Adipocyte (in vitro differentiated cells): ENCODE measurements at regions not wholly inside any gene's neighbourhood (a gene's known extent, or its start where the extent isn't known, plus 50 kb on each side); places are given as distances from the start of the nearest gene placed in this dataset.

Source experiments
- DNase-seq: peaks from one replicate; pipeline ENCODE4 v3.0.0-alpha.2; 2015; ENCODE audit warnings: low read depth
- H3K27me3 ChIP-seq: replicated peaks from 2 replicates; pipeline ENCODE4 v1.7.0; 2013; ENCODE audit warnings: mild to moderate bottlenecking, low read length, moderate library complexity; ENCODE audit not compliant: control insufficient read depth, insufficient read depth
- H3K36me3 ChIP-seq: 2 replicates; pipeline ENCODE4 v1.7.0; 2013; ENCODE audit warnings: low read length, mild to moderate bottlenecking, moderate library complexity; ENCODE audit not compliant: control insufficient read depth, insufficient read depth, severe bottlenecking
- H3K4me1 ChIP-seq: 2 replicates; pipeline ENCODE4 v1.7.0; 2013; ENCODE audit warnings: mild to moderate bottlenecking, low read length, moderate library complexity; ENCODE audit not compliant: control insufficient read depth, insufficient read depth
- H3K4me3 ChIP-seq: 2 replicates; pipeline ENCODE4 v1.7.0; 2013; ENCODE audit warnings: mild to moderate bottlenecking, low read length, moderate library complexity
- H3K9ac ChIP-seq: 2 replicates; pipeline ENCODE4 v1.7.0; 2013; ENCODE audit warnings: mild to moderate bottlenecking, low read length, moderate library complexity
- H3K9me3 ChIP-seq: 2 replicates; pipeline ENCODE4 v1.7.0; 2013; ENCODE audit warnings: mild to moderate bottlenecking, low read length, moderate library complexity; ENCODE audit not compliant: control insufficient read depth

DNA sequence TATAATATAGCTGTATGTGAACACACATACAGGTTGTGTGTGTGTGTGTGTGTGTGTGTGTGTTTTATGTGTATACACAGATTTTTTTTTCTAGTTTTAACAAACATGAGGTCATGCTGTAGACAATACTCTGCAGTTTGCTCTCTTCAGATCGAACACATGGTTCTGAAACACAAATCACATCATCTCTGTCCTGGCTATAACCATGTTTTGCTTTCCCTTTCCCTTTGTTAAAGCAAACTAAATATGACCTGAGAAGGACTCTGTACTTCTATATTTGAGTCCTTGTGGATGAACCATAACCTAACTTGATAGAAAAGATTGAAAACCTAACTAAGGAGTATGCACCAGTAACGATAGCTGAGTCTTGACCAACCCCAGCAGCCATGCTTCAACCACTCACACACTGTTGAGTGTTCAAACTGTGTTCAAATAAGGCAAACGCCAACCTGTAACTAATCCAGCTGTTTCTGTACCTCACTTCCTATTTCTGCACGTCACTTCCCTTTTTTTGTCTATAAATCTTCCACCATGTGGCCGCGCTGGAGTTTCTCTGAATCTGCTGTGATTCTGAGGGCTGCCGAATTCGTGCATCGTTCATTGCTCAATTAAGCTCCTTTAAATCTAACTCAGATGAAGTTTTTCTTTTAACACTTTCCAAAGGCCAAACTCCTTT, 303.8 kb downstream of the HS3ST3B1 start:
- no peaks in the 10 kb centered on the region for H3K9me3 ChIP-seq
- H3K27me3 ChIP-seq: no peaks in the 10 kb centered on the region
- H3K9ac ChIP-seq: no peak overlapping the region
- no peak for DNase-seq
- H3K4me1 ChIP-seq: no peaks in the 10 kb centered on the region
- H3K36me3 ChIP-seq: no peaks in the 10 kb centered on the region
- no peak overlapping the region for H3K4me3 ChIP-seq

DNA sequence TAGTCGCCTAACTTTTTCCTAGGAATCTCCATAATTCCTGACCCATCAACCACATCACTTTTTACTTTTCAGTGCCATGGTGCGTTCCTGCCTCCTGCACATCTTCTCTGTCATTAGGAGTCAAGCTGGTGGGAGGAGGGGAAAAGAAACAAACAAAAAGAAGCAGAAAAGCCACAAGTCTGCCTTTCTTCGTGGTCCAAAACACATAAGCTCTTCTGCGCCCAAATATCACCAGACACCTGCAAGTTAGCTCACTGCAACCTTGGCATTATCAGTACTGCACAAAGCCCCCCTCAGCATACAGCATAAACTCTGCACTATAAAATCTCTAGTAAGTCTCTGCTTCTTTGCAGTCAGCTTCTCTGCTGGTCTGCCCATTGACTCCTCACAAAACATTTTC, 295.3 kb downstream of the HS3ST3B1 start:
- DNase-seq: no peak
- H3K9ac ChIP-seq: no peak overlapping the region
- no peaks in the 10 kb centered on the region for H3K36me3 ChIP-seq
- peaks cover 10% of the 10 kb centered on the region for H3K27me3 ChIP-seq
- H3K4me1 ChIP-seq: no peaks in the 10 kb centered on the region
- no peaks in the 10 kb centered on the region for H3K9me3 ChIP-seq
- H3K4me3 ChIP-seq: no peak overlapping the region

DNA sequence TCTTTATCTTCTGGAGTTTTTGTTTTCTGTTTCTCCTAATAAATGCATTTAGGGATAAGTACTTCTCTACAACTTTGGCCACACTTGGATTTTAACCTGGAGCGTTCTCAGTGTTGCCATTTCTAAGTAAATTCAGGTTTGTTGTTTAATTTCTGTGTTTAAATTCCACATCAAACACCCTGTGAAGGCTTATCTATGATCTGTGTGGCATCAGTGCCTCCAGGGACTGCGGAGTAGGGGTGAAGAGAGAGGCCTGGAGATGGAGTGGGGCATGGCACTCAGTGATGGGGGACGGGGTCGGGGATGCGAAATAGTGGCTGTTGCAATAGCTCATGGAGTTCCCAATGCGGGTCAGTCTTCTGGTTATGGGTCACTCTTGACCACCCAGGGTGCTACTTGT, 294.8 kb downstream of the HS3ST3B1 start:
- H3K4me1 ChIP-seq: no peaks in the 10 kb centered on the region
- no peaks in the 10 kb centered on the region for H3K36me3 ChIP-seq
- no peak for DNase-seq
- H3K9me3 ChIP-seq: no peaks in the 10 kb centered on the region
- no peak overlapping the region for H3K9ac ChIP-seq
- H3K4me3 ChIP-seq: no peak overlapping the region
- peaks cover 10% of the 10 kb centered on the region for H3K27me3 ChIP-seq

DNA sequence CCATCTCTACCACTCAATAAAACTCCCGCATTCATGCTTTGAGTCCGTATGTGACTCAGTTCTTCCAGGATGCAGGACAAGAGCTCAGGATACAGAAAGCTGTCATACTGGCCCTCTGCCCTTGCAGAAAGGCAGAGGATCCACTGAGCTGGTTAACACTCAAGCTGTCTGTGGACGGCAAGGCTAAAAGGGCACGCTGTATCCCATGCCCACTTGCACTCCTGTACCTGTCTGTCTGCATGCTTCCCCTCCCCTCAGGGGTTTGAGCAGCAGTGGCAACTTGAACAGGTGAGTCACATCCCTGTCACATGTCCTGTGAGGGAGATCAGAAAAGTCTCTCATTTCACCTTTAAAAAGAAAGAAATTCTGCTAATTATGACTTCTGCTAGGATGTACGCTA, 293.8 kb downstream of the HS3ST3B1 start:
- Histone ChIP-seq H3K27me3 (peaks cover 10% of the 10 kb centered on the region), H3K4me3 (no peak overlapping the region), H3K9me3 (no peaks in the 10 kb centered on the region), H3K36me3 (no peaks in the 10 kb centered on the region), H3K4me1 (no peaks in the 10 kb centered on the region), H3K9ac (no peak overlapping the region)
- DNase-seq: no peak

DNA sequence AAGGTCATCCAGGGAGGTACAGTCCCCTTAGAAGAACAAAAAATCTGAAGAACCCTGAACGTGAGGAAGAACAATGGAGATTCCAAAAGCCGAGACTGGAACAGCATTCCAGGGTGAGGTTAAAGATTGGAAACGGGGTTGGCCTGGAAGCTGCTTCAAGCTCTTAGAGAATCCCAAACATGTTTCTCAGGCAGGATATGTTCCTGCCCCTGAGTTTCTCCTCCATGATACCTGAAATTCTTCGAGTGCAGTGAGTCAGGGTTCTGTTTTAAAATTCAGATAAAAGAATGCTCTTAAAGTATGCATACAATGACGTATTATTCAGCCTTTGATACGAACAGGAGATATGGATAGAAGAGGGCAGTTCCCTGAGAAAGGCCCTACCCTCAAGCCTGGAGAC, 293.1 kb downstream of the HS3ST3B1 start:
- Histone ChIP-seq H3K27me3 (peaks cover 10% of the 10 kb centered on the region), H3K4me3 (no peak overlapping the region), H3K36me3 (no peaks in the 10 kb centered on the region), H3K9me3 (no peaks in the 10 kb centered on the region), H3K4me1 (no peaks in the 10 kb centered on the region), H3K9ac (no peak overlapping the region)
- DNase-seq: no peak

DNA sequence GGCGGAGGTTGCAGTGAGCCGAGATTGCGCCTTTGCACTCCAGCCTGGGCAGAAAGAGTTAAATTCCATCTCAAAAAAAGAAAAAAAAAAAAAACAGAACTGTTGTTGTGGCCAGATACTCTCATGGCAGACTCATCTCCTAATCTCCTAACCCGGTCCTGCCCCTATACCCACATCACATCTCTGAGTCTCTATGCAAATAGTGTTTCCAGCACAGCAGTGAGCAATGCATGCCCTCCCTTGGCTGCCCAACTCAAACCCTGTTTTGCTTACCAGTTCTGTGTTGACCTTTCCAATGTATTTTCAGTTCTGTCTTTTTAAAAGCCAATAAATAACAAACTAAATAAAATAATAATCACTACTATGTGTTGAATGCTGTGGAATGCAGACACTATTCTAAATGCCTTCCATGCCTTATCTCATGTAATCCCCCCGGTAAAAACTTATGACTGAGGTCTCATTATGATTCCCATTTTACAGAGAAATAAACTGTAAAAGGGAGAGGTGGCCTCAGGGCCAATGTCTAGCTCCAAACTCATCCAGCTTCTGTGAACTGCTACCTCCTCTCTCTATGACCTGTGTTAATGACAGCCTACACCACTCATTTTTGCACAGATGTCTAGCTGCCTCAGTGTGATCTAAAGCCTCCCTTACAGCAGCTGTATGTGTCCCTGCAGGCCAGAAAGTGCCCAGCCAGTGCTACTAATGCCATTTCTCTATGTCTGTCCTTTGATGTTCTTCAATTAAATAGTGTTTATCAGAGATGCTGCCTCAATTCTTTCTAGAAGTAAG, 289.8 kb downstream of the HS3ST3B1 start:
- H3K4me3 ChIP-seq: no peak overlapping the region
- H3K4me1 ChIP-seq: no peaks in the 10 kb centered on the region
- H3K36me3 ChIP-seq: no peaks in the 10 kb centered on the region
- H3K9me3 ChIP-seq: no peaks in the 10 kb centered on the region
- H3K9ac ChIP-seq: no peak overlapping the region
- no peak for DNase-seq
- H3K27me3 ChIP-seq: peaks cover 6% of the 10 kb centered on the region

DNA sequence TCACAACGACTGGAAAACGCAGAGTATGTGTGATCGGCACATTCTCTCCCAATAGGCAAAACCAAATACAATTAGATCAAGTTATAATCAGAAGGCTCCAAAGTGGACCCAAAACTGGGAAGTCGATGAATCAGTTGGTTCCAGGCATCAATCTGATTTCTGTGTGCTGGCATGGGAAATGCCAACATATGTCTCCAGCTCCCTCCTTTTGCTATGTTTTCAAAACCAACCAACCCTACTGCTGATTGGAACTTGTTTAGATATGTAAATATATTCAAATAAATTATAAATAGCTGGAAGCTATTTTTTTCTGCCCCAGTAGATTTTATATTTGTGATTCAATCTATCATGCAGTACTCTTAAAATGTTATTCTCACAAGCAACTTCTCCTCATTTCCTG, 284.2 kb downstream of the HS3ST3B1 start:
- no peak for DNase-seq
- Histone ChIP-seq H3K27me3 (no peaks in the 10 kb centered on the region), H3K9me3 (no peaks in the 10 kb centered on the region), H3K4me1 (no peaks in the 10 kb centered on the region), H3K4me3 (no peak overlapping the region), H3K9ac (no peak overlapping the region), H3K36me3 (no peaks in the 10 kb centered on the region)

DNA sequence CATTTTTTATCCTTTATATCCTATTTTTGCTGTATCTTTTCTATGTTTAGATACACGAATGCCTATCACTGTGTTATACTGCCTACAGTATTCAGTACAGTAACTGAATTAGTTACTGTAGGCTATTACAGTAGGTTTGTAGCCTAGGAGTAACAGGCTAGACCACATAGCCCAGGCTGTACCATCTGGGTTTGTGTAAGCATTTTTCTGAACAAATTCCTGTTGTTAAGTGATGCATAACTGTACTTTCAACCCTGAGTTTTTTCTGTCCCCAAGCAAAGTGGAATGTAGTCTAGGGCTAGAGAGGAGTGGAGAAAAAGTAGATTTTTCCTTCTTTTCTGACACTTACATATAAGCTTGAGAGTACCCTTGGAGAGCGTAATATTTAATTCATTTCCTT, 282.1 kb downstream of the HS3ST3B1 start:
- H3K4me3 ChIP-seq: no peak overlapping the region
- DNase-seq: peak; percentile 5
- H3K27me3 ChIP-seq: no peaks in the 10 kb centered on the region
- H3K9me3 ChIP-seq: no peaks in the 10 kb centered on the region
- no peak overlapping the region for H3K9ac ChIP-seq
- H3K4me1 ChIP-seq: no peaks in the 10 kb centered on the region
- no peaks in the 10 kb centered on the region for H3K36me3 ChIP-seq

DNA sequence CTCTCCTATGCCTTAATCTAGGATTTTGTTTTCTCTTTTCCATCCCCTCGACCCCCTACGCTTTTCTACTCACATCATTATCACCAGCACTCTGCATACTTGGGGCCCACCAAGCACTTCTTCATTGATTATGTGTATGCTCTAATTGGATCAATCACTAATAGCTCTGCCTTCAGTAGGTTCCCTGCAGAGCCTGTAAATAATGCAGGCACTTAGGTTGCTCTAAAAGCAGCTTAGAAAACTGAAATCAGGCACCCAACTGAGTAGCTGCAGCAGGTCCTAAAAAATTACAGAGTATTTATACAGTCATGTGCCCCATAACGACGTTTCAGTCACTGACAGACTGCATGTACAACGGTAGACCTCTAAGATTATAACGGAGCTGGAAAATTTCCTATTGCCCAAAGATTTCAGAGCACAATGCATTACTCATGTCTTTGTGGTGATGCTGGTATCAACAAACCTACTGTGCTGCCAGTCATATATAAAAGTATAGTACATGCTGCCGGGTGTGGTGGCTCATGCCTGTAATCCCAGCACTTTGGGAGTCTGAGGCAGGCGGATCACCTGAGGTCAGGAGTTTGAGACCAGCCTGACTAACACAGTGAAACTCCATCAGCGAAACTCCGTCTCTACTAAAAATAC, 280.4 kb downstream of the HS3ST3B1 start:
- Histone ChIP-seq H3K9ac (no peak overlapping the region), H3K27me3 (no peaks in the 10 kb centered on the region), H3K36me3 (no peaks in the 10 kb centered on the region), H3K4me3 (no peak overlapping the region), H3K9me3 (no peaks in the 10 kb centered on the region), H3K4me1 (no peaks in the 10 kb centered on the region)
- DNase-seq: no peak

DNA sequence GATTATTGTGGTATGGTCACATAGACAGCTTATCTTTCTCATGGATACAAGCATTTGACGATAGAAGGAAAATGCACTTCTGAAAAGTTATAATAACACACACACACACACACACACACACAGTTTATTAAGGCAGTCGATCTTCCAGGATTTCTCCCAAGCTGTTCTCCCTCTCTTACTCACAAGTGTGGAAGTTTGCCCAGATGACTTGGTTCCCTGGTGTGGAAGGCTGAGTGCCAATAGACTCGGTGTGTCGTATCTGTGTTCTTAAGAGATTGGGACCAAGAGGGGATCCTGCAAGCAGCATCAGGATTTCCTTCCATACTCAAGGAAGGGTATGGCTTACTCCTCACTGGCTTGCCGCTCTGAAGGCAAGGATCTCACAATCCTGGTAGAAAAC, 279.6 kb downstream of the HS3ST3B1 start:
- no peak overlapping the region for H3K9ac ChIP-seq
- H3K4me3 ChIP-seq: no peak overlapping the region
- peaks cover 4% of the 10 kb centered on the region for H3K4me1 ChIP-seq
- H3K9me3 ChIP-seq: no peaks in the 10 kb centered on the region
- no peaks in the 10 kb centered on the region for H3K27me3 ChIP-seq
- H3K36me3 ChIP-seq: no peaks in the 10 kb centered on the region
- DNase-seq: no peak

DNA sequence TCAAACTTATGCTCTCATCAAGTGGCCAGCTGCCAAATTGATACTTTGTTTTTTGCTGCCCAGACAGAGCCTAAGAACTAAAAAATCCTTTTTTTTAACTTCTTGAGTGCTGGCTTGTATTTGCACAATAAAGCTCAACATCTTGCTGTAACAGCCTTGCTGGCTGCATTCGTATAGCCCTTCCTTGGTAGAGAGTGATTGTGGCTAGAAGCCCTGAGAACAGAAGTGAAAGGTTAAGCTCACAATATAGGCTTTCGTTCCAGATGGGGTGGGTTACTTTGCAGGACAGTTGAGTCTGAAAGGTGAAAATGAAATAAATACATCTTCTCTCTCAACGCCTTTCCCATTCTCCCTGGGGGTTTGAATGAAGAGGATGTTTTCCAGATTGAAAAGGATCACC, 278.8 kb downstream of the HS3ST3B1 start:
- no peak overlapping the region for H3K4me3 ChIP-seq
- H3K36me3 ChIP-seq: no peaks in the 10 kb centered on the region
- DNase-seq: no peak

More for the DNA sequence above, 278.8 kb downstream of the HS3ST3B1 start:
- Histone ChIP-seq H3K27me3 (peaks cover 5% of the 10 kb centered on the region), H3K9me3 (no peaks in the 10 kb centered on the region), H3K4me1 (peaks cover 8% of the 10 kb centered on the region), H3K9ac (no peak overlapping the region)
